D721Med (cell line): ENCODE measurements at regions not wholly inside any gene's neighbourhood (a gene's known extent, or its start where the extent isn't known, plus 50 kb on each side); places are given as distances from the start of the nearest gene placed in this dataset.

ENCODE experiments used
- DNase-seq: peaks from one replicate; pipeline ENCODE4 v3.0.0; 2011; ENCODE audit warnings: low spot score; ENCODE audit not compliant: insufficient read length
- FAIRE-seq: peaks from 2 replicates; lab custom pipeline; 2011; peaks lifted over from hg19 to GRCh38; lab: Jason Lieb, UNC
- TF ChIP-seq, protein P1 (sequence below): IDR thresholded peaks from 2 replicates; pipeline ENCODE4 v1.5.1; 2012; ENCODE audit warnings: mild to moderate bottlenecking, control low read depth; ENCODE audit not compliant: insufficient read depth; ENCODE audit errors: missing control alignments

DNA sequence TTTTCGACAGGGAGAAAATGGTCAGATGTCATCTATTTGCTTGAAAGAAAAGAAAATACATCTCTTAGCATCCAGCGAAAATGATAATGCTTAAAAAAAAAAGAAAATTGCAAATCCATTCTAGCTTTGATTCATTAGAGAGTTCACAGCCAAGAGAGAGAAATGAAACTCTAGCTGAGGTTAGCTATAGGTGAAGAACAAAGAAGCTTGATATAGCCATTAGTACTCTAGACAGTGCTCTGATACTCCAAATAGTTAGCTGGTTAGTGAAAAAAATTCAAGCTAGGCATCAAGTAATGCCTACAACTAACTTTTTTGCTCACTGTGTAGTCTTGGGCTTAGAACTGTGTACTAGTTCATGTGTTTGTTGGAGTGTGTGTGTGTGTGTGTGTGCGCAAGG is 721.6 kb upstream of the SOX9 start:
- no peak for FAIRE-seq
- no peak for DNase-seq

DNA sequence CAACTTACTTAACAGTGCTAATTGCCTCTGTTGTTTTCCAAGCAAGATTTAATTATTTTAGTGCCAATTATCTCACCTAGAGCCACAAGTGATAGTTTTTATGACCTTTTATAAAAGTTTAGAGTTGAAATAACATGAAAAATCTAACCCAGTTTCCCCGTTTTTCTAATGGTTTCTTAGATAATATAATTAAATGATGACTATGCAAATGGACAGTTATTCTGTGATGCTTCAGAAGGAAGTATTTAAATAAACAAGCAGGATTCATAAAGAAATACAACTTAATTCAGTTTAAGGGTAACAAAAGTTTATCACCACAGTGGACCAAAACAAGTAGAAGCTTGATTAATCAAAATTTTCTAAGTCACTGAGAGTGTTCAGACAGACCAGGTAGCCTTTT is 721.2 kb upstream of the SOX9 start:
- FAIRE-seq, result no peak
- no peak for DNase-seq
- TF ChIP-seq, protein P1, sequence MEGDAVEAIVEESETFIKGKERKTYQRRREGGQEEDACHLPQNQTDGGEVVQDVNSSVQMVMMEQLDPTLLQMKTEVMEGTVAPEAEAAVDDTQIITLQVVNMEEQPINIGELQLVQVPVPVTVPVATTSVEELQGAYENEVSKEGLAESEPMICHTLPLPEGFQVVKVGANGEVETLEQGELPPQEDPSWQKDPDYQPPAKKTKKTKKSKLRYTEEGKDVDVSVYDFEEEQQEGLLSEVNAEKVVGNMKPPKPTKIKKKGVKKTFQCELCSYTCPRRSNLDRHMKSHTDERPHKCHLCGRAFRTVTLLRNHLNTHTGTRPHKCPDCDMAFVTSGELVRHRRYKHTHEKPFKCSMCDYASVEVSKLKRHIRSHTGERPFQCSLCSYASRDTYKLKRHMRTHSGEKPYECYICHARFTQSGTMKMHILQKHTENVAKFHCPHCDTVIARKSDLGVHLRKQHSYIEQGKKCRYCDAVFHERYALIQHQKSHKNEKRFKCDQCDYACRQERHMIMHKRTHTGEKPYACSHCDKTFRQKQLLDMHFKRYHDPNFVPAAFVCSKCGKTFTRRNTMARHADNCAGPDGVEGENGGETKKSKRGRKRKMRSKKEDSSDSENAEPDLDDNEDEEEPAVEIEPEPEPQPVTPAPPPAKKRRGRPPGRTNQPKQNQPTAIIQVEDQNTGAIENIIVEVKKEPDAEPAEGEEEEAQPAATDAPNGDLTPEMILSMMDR, result no peak

More for the DNA sequence above, 721.6 kb upstream of the SOX9 start:
- TF ChIP-seq, protein P1, result no peak

DNA sequence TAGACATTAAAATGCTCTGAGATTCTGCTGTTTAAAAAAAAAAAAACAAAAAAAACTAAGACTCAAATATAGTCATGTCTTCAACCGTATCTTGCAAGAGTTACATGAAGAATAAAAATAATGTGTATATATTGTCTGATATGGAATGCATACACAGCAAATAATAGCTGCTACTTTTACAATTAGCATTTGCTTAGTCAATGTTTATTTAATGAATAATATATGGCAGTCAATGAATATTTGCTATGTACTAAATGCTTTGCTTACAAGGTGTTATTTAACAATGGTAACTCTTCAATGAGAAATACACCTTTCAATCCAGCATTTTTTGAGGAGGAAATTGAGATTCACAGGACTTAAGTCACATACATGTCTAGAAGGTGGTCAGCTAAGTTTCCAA is 718.8 kb upstream of the SOX9 start:
- FAIRE-seq, result no peak
- DNase-seq, result no peak
- TF ChIP-seq, protein P1, result no peak

DNA sequence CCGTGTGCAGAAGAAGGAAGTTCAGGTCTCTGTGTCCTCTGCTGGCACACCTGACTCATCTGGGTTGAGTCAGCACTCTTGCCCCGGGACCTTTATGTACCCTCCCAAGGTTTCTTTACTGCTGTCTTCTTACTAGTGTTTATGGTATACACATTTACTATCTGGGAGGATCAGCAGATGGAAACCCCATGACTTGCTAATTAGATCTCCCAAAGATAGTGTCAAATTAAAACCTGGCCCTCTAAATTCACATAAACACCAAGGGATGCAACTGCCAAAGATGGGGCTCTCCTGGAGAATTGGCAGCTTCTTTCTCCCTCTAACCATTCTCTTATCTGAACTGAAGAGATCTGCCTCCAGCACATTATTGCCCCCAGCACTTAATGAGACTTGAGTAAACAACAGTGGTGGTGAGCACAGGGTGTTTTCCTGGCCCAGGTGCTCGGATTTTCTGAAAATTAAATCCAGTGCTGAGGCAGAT is 718.1 kb upstream of the SOX9 start:
- TF ChIP-seq, protein P1, result no peak
- DNase-seq (no peak), FAIRE-seq (no peak)

DNA sequence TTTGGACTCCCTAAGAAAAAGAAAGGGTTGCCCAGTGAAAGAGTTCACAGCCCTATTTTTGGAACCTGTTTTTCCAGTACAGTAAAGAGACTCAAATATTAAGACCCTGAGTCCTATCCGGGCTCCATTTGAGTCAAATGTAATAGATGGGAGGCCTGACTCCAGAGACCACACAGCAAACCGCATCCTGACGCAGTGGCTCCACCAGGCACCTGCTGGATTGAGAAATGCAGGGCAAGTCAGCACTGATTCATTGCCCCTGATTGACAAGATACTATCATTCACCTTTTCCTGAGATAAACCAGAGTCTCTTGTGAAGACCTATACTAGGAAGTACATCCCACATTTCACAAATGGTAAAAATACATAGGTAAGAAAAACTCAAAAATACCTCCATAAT is 715.7 kb upstream of the SOX9 start:
- FAIRE-seq, result no peak
- TF ChIP-seq, protein P1, result no peak
- no peak for DNase-seq

DNA sequence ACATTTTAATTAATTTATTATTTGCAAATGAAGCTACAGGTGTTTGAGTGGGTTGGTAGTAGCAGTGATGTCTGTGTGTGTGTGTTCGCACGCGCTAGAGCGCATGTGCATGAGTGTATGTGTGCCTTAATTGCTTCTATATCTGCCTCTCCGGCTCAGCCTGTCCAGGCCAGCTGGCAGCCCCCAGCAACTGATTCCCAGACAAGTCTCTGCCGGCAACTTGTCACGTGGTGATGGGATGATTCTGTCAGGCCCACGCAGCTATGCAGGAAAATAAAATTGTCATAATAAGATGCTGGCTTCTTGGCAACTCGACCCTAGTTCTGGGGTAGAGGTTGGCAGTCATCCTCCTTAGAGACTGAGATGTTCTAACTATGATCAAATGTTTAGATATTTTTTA is 712.8 kb upstream of the SOX9 start:
- FAIRE-seq (no peak), DNase-seq (no peak)
- TF ChIP-seq, protein P1, result no peak

DNA sequence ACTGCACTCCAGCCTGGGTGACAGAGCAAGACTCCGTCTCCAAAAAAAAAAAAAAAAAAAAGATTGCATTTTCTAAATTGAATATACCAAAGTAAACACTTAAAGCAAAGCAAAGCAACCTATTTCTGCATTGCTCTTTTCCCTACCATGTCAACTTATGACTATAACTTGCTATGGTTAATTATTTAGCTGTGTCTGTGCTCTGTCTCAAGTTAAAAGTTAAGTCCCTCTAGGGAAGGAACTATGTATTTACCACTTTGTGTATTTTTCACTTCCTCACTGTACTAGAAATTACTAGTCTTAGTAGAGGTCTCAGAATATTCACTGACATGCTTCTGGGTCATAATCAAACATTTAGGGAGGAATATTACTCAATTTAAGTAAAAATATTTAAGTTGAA is 711.7 kb upstream of the SOX9 start:
- DNase-seq (no peak), FAIRE-seq (no peak)
- TF ChIP-seq, protein P1, result no peak
